Ishikawa (cell line): ENCODE measurements at regions not wholly inside any gene's neighbourhood (a gene's known extent, or its start where the extent isn't known, plus 50 kb on each side); places are given as distances from the start of the nearest gene placed in this dataset.

Experiments used
- CEBPB ChIP-seq: IDR thresholded peaks from 2 replicates; pipeline ENCODE4 v1.6.1; 2012
- CREB1 ChIP-seq: IDR thresholded peaks from 2 replicates; pipeline ENCODE4 v1.6.1; 2012; ENCODE audit warnings: low read depth
- EGR1 ChIP-seq: IDR thresholded peaks from 2 replicates; pipeline ENCODE4 v1.6.1; 2012
- EP300 ChIP-seq: IDR thresholded peaks from 2 replicates; pipeline ENCODE4 v1.6.1; 2012; ENCODE audit warnings: borderline replicate concordance
- FOXM1 ChIP-seq: IDR thresholded peaks from 2 replicates; pipeline ENCODE4 v1.6.1; 2012; ENCODE audit warnings: low read depth, borderline replicate concordance
- MAX ChIP-seq: IDR thresholded peaks from 2 replicates; pipeline ENCODE4 v1.6.1; 2012
- NFIC ChIP-seq: IDR thresholded peaks from 2 replicates; pipeline ENCODE4 v1.6.1; 2012
- RAD21 ChIP-seq: IDR thresholded peaks from 2 replicates; pipeline ENCODE4 v1.6.1; 2012; ENCODE audit warnings: low read depth
- REST ChIP-seq: IDR thresholded peaks from 2 replicates; pipeline ENCODE4 v1.6.1; 2012; ENCODE audit warnings: low read depth, mild to moderate bottlenecking
- TAF1 ChIP-seq: IDR thresholded peaks from 2 replicates; pipeline ENCODE4 v1.6.1; 2012; ENCODE audit warnings: low read depth, mild to moderate bottlenecking
- TCF12 ChIP-seq: IDR thresholded peaks from 2 replicates; pipeline ENCODE4 v1.6.1; 2012; ENCODE audit warnings: low read depth
- TEAD4 ChIP-seq: IDR thresholded peaks from 2 replicates; pipeline ENCODE4 v1.6.1; 2012
- USF1 ChIP-seq: IDR thresholded peaks from 2 replicates; pipeline ENCODE4 v1.6.1; 2012
- YY1 ChIP-seq: IDR thresholded peaks from 2 replicates; pipeline ENCODE4 v1.6.1; 2012; ENCODE audit warnings: low read depth
- ZBTB7A ChIP-seq: IDR thresholded peaks from 2 replicates; pipeline ENCODE4 v1.6.1; 2012; ENCODE audit warnings: low read depth

- TF ChIP-seq REST (no peak), EGR1 (no peak)
These were observed 130.9 kb upstream of the SEC14L1 start for GRCh38 chr17:77009877-77010276.

- TF ChIP-seq NFIC (no peak), TAF1 (no peak), EP300 (no peak), ZBTB7A (no peak), YY1 (no peak), REST (no peak), CREB1 (no peak)
These were observed 130.1 kb upstream of the SEC14L1 start for GRCh38 chr17:77010667-77011066.

GRCh38 chr17:77011173-77012011, 129.4 kb upstream of the SEC14L1 start:
- no peak for TF ChIP-seq CREB1
- peak; percentile 77 for TF ChIP-seq RAD21

- TF ChIP-seq EGR1 = no peak
- TF ChIP-seq YY1 = no peak
- TF ChIP-seq REST = no peak
- no peak for TF ChIP-seq EP300
- no peak for TF ChIP-seq RAD21
- TF ChIP-seq FOXM1 = no peak
- no peak for TF ChIP-seq NFIC
- no peak for TF ChIP-seq TEAD4
These were observed 122.3 kb upstream of the SEC14L1 start for GRCh38 chr17:77018504-77018903.

GRCh38 chr17:77019893-77020379, 120.8 kb upstream of the SEC14L1 start:
- TF ChIP-seq EGR1 (no peak), TEAD4 (no peak), FOXM1 (no peak), RAD21 (no peak), ZBTB7A (no peak), NFIC (no peak), YY1 (no peak), EP300 (no peak), TAF1 (no peak), CREB1 (no peak), USF1 (no peak), TCF12 (no peak), CEBPB (no peak), MAX (no peak)

GRCh38 chr17:77020973-77021372, 119.8 kb upstream of the SEC14L1 start:
- TF ChIP-seq REST (peak; percentile 73), CREB1 (no peak)
